Mucosa of gallbladder (tissue), 1 donor: ENCODE measurements at regions not wholly inside any gene's neighbourhood (a gene's known extent, or its start where the extent isn't known, plus 50 kb on each side); places are given as distances from the start of the nearest gene placed in this dataset.

Source experiments
- DNase-seq: peaks from one replicate; pipeline ENCODE4 v3.0.0-alpha.2; 2020; ENCODE audit warnings: low spot score
- donor health status: DM: no; HTN: no; CAD: no.

GRCh38 chr20:40232756-40233155 is 456.3 kb downstream of the MAFB start:
- no peak for DNase-seq

- no peak for DNase-seq
Measured at GRCh38 chr20:40232273-40232672, 456.8 kb downstream of the MAFB start.

- DNase-seq, result no peak
Measured at GRCh38 chr20:40230486-40230885, 458.6 kb downstream of the MAFB start.

- DNase-seq, result no peak
Measured at GRCh38 chr20:40225596-40225995, 463.4 kb downstream of the MAFB start.

DNA sequence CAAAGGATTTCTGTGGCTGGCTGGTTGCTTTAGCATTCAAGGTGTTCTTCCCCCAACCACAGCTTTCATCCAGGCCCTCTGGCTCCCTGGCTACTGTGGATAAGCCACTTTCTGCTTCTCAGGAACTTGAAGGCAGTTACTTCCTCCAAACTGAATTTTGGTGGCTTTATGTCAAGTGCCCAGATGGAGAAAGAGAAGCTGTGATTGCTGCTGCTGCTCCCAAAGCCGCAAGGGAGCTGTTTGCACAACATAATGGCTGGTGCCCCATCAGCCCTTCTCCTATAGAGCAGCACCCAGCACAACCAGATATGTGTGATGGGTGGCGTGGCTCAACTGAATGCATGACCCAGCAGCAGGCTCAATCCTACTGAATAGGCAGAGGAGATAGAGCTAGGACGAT is 465.2 kb downstream of the MAFB start:
- DNase-seq, result no peak

GRCh38 chr20:40218971-40219370 is 470.1 kb downstream of the MAFB start:
- no peak for DNase-seq

GRCh38 chr20:40218316-40218969 is 470.6 kb downstream of the MAFB start:
- DNase-seq, result no peak

GRCh38 chr20:40207655-40208054 is 481.4 kb downstream of the MAFB start:
- no peak for DNase-seq

DNA sequence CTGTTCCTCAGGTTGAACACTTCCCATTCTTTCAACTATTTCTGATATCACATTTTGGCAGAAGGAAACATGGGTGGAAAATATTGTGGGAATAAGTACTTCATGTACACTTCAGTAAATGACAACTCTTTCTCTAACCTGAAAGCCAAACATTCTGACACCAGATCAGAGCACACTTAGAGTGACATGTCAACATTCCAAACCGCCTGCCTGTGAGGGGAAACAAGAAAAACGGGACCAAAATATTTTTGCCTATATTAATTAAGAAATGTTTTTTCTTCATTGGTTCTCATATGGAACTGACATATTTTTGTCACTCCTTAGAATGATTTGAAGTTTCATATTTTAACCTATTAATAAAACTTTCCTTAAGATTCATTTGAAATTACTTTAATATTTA is 483.1 kb downstream of the MAFB start:
- no peak for DNase-seq

GRCh38 chr20:40203032-40203431 is 486.0 kb downstream of the MAFB start:
- DNase-seq, result no peak

DNA sequence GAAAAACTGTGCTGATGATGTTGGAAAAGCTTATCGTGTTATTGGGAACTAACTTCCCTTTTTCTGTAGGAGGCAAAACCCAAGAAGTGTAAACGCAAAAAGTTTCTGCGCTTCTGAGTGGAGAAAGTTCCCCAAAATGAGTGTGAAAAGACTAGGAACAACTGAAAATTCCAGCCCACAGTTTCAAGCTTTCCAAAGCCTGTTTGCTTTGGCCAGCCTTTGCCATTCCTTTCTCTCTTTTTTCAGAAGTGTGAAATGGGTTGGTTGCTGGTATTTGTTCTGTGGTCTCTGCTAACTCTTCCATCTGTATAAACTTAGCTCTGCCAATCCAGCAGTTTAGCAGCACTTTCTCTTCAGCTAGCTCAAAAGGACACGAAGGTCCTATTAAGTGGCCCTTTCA is 491.3 kb downstream of the MAFB start:
- DNase-seq, result no peak

- DNase-seq, result no peak
Measured at GRCh38 chr20:40196846-40197436, 492.1 kb downstream of the MAFB start.

GRCh38 chr20:40195742-40196141 is 493.3 kb downstream of the MAFB start:
- no peak for DNase-seq

GRCh38 chr20:40192529-40192928 is 496.5 kb downstream of the MAFB start:
- no peak for DNase-seq

DNA sequence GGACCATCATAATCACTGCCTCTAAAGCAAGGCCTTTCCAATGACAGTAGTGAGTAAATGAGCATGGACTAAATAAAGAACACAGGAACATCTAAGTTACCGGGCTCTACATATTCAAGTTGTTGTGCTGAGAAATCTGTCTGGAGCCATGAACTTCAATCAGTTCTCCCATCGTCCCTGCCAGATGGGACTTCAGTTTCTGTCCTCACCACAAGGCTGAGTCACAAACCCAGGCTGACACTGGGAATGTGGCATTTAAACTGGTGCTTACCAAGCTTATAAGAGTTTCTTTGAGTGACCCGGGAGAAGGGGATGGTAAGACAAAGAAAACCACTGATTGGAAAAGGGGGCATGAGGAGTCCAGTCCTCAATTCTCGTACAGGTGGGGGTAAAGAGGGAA is 497.0 kb downstream of the MAFB start:
- DNase-seq, result no peak

DNA sequence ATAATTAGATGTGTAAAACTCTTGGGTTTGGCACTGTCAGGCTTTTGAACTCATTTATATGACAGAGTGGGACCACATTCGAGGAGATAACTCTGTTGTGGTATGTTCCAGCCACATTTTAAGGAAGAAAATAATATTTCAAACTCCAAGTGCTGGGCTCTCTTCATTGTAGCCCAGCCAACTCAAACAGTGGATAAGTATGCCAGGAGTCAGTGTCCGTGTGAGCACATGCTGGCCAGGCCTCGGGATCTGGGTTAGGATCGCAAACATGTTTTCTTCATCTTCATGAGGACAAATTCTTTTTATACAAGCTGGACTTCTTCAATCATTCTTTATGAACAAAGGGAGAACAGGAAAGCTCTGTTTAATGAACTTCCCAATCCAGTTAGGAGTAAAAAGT is 497.5 kb downstream of the MAFB start:
- no peak for DNase-seq

GRCh38 chr20:40189621-40190020 is 499.4 kb downstream of the MAFB start:
- DNase-seq, result no peak

DNA sequence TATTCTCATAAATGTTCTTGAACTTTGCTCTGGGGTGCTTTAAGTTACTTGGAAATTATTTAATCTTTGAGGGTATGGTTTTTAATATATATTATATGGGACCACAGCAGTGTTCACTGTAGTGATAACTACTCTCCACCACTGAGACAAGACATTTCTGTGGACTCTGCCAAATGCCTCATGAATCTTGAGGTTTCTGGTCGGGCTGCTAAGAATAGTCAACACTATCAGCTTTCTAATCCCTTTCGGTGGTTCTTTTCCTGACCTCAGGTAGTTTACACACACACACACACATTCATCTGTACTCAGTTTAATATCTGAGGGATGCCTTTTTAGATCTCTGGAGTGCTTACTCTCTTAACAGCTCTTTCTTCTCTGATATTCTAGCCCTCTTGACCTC is 500.7 kb downstream of the MAFB start:
- no peak for DNase-seq

DNA sequence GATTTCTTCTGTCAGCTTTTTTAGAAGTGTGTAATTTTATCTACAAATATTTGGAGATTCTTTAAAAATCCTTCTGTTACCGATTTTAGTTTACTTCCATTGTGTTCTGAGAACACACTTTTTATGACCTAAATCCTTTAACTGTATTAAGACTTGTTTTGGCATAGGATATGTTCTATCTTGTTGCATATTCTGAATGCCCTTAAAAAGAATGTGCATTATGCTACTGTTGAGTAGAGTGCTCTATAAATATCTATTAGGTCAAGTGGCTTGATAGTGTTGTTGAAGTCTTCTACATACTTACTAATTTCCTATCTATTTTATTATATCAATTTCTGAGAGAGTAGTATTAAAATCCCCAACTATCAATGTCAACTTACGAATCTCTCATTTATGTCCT is 502.2 kb downstream of the MAFB start:
- no peak for DNase-seq

DNA sequence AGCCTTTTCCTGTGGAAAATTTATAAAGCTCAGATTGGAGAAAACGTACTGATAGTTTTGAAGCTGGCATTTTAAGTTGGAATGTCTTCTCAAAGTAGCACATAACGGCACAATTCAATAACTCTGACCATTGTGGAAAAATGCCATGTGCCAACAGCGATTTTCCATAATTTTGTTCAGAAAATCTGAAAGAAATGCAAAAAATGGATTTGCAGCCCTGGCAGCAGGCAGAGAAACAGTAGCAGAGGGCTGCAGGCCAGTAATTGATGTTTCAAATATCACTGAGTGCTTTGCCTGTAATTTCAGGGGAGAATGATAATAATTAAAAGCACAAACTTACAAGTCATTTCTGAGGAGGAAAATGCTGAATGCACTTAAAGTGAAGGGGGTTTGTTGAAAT is 507.4 kb downstream of the MAFB start:
- DNase-seq, result no peak

DNA sequence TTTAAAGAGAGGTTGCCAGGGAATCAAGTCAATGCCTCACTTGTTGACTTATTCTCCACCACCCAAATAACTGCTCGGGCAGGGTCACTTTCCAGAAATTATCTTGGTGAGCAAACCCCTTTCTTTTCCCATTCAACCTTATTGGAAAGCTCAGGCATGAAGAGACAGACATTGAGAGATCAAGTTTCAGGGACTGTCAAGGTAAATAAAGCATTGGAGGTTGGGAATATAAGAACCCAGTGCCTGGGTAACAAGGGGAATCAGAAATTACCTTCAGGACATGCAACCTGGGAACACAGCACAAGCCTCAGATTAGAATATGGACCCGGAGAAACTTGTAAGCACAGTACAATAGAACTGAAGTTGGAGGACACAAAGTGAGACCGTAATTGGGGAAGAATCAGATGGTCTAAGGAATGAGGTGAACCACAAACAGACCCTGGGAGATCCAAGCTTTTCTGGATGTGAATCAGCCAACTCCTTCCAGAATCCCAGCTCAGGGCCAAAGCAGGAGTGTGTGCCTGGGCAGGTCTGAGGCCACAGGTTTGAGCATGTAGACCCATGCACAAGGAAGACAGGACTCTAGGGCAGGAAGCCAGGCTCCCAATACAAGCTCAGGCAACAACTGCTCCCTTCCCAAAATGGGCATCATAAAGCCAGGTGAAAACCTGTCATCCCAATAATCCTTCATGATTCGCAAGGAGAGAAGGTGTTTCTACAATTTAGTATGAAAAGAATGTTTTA is 512.8 kb downstream of the MAFB start:
- no peak for DNase-seq

- DNase-seq, result no peak
Measured at GRCh38 chr20:40175296-40175695, 513.7 kb downstream of the MAFB start.

DNA sequence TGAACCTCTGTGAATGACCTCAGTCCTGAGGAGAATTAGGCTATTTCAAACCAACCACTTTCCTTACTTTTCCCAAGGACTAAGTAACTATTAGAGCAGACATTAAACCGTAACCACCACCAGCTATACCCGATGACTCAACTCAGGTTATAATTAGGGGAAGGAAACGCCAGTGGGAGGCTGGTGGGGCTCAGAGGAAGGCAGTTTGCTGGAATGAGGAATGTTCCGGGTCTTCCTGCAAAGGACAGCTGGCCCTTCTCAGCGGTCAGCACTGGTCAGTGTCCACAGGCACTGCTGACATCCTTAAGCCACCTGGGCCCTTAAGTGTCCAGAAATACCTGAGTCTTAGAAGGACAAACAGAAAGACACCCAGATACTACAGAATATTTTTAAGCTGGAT is 515.2 kb downstream of the MAFB start:
- DNase-seq, result no peak
